ENCODE measurements at regions not wholly inside any gene's neighbourhood (a gene's known extent, or its start where the extent isn't known, plus 50 kb on each side); places are given as distances from the start of the nearest gene placed in this dataset.

- TF ChIP-seq ZNF274 (IDR thresholded peaks at IDR 0.05; ENCODE audit: low read depth, low read length) (no peak), YY1 (IDR thresholded peaks at IDR 0.05; ENCODE audit: insufficient read depth, insufficient read length) (no peak)
Measured at GRCh38 chr7:153370092-153370491, 610.5 kb downstream of the ACTR3B start.

All from NT2/D1 (cell line).